ENCODE measurements at regions not wholly inside any gene's neighbourhood (a gene's known extent, or its start where the extent isn't known, plus 50 kb on each side); places are given as distances from the start of the nearest gene placed in this dataset.

- Histone ChIP-seq H3K27me3 (ENCODE audit: control insufficient read depth in 2 of 2, insufficient read depth in 2 of 2, low read length in 2 of 2) (peaks cover 0 to 3% of the 10 kb centered on the region in 2 experiments), H3K27ac (ENCODE audit: insufficient read depth, low read depth, low read length) (no peak overlapping the region), H3K9me1 (replicated peaks; ENCODE audit: control insufficient read depth, extremely low read depth, insufficient read depth, low read length) (no peaks in the 10 kb centered on the region), H3K4me1 (ENCODE audit: control insufficient read depth, extremely low read depth, insufficient read depth, low read length) (no peaks in the 10 kb centered on the region), H3K4me2 (ENCODE audit: insufficient read depth, low read length) (no peak overlapping the region), H3K9ac (replicated peaks; ENCODE audit: extremely low read depth, insufficient read depth, low read length) (no peak overlapping the region), H3K36me3 (ENCODE audit: control insufficient read depth in 2 of 2, extremely low read depth in 1 of 2, insufficient read depth in 2 of 2, low read length in 2 of 2) (no peaks in the 10 kb centered on the region), H3K9me3 (replicated peaks; ENCODE audit: control insufficient read depth, insufficient read depth, low read length) (no peaks in the 10 kb centered on the region), H4K20me1 (replicated peaks; ENCODE audit: control insufficient read depth, extremely low read depth, insufficient read depth, low read length) (no peaks in the 10 kb centered on the region), H3K4me3 (replicated peaks in 1 of 3; ENCODE audit: insufficient read depth in 1 of 3, low read depth in 1 of 3, low read length in 3 of 3) (no peak overlapping the region), H3K79me2 (ENCODE audit: control insufficient read depth, insufficient read depth, low read length) (no peaks in the 10 kb centered on the region), H2AFZ (ENCODE audit: low read depth, low read length) (no peak overlapping the region)
- CTCF ChIA-PET = no interaction called here
- POLR2A ChIA-PET = no interaction called here
- dilution Hi-C loops (cut with MboI; ENCODE audit: extremely low pct_ligation_motif_present, low sequenced_read_pairs) = no loop called here
- FAIRE-seq = no peak
- no peak for TF ChIP-seq MAX (IDR thresholded peaks at IDR 0.05; ENCODE audit: insufficient read depth, insufficient read length)
- no peak for TF ChIP-seq CTCF (IDR thresholded peaks at IDR 0.05; ENCODE audit: extremely low read depth in 1 of 2, insufficient read depth in 1 of 2, low read depth in 1 of 2, low read length in 2 of 2)
- TF ChIP-seq MYC (IDR thresholded peaks at IDR 0.05; ENCODE audit: low read depth, low read length) = no peak
- TF ChIP-seq POLR2AphosphoS5 (IDR thresholded peaks at IDR 0.05; ENCODE audit: insufficient read depth, low read depth, low read length) = no peak
- no peak for TF ChIP-seq POLR2A (IDR thresholded peaks at IDR 0.05; ENCODE audit: low read depth, low read length)
- TF ChIP-seq EZH2 (IDR thresholded peaks at IDR 0.05; ENCODE audit: borderline replicate concordance, low read depth, low read length, severe bottlenecking) = no peak
- no peak for TF ChIP-seq GATA2 (IDR thresholded peaks at IDR 0.05; ENCODE audit: insufficient read depth, insufficient read length, low read depth, low read length)
- no peak for TF ChIP-seq JUN (IDR thresholded peaks at IDR 0.05; ENCODE audit: borderline replicate concordance, insufficient read depth, insufficient read length, low read depth)
- TF ChIP-seq FOS (IDR thresholded peaks at IDR 0.05; ENCODE audit: borderline replicate concordance, insufficient read depth, low read length) = no peak
- BruUV-seq (replicated peaks) = no TSS peak
- intact Hi-C loops (cut with micrococcal nuclease) = no loop called here
- no peak for DNase-seq (ENCODE audit: low read depth, low spot score)
These were observed 308.5 kb upstream of the ARRDC4 start for GRCh38 chr15:97652041-97652440.

Data from endothelial cell of umbilical vein (primary cell).